Bronchial epithelial cell (primary cell): ENCODE measurements at regions not wholly inside any gene's neighbourhood (a gene's known extent, or its start where the extent isn't known, plus 50 kb on each side); places are given as distances from the start of the nearest gene placed in this dataset.

ENCODE experiments used
- DNase-seq: peaks from one replicate; pipeline ENCODE4 v3.0.0-alpha.2; 2010; ENCODE audit warnings: low read depth
- FAIRE-seq: peaks from 2 replicates; lab custom pipeline; 2011; peaks lifted over from hg19 to GRCh38; lab: Jason Lieb, UNC
- H3K27me3 ChIP-seq: 2 replicates; pipeline ENCODE4 v1.5.1; 2011; ENCODE audit warnings: low read length; ENCODE audit not compliant: control insufficient read depth, insufficient read depth
- H3K36me3 ChIP-seq: 2 replicates; pipeline ENCODE4 v1.5.1; 2011; ENCODE audit warnings: low read length; ENCODE audit not compliant: control insufficient read depth, insufficient read depth
- H3K4me3 ChIP-seq: 2 replicates; pipeline ENCODE4 v1.5.1; 2011; ENCODE audit warnings: mild to moderate bottlenecking, low read depth, low read length, control low read depth
- CTCF ChIP-seq: IDR thresholded peaks from 2 replicates; pipeline ENCODE4 v1.5.1; 2011; ENCODE audit warnings: mild to moderate bottlenecking, moderate library complexity, low read length, control low read depth, inconsistent platforms; ENCODE audit not compliant: insufficient read depth, severe bottlenecking

- DNase-seq (no peak), FAIRE-seq (no peak)
- TF ChIP-seq CTCF, result no peak
- H3K4me3 ChIP-seq, result no peak overlapping the region
- no peaks in the 10 kb centered on the region for H3K36me3 ChIP-seq
- H3K27me3 ChIP-seq, result no peaks in the 10 kb centered on the region
Measured at GRCh38 chr13:32828711-32829110, 187.5 kb upstream of the KL start.

GRCh38 chr13:32829269-32829668 is 187.0 kb upstream of the KL start:
- no peak for FAIRE-seq
- no peaks in the 10 kb centered on the region for H3K36me3 ChIP-seq
- DNase-seq, result no peak
- no peak for TF ChIP-seq CTCF
- H3K27me3 ChIP-seq, result no peaks in the 10 kb centered on the region
- H3K4me3 ChIP-seq, result no peak overlapping the region

DNA sequence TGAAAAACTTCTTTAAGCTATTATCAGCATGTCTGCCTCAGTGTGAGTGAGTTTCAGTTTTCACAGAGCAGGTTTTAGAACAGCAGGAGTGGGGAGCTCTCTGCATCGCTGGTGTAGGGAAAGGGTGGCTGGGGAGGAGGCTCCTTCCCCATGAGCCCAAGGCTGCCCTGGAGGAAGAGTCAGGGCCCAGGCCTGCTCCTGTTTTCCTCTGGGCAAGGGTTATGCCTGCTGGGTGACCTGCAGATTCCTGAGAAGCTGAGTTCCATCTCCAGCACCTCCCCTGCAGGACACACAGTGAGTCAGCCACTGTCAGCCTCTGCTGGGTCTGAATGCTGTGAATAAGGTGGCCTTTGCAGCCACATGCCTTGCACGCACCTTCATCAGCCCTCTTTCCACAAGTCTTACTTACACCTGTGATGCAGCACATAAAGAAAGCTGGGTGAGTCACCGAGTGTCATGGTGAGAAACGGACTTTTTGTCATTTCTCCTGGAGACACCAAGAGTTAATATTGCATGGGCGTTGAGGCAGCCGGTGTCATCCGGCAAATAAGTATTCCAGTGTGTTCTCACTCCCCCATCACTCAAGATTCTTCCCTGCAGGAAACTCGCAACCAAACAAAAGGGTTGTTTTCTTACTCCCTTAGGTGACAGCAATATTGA is 186.4 kb upstream of the KL start:
- peak; percentile 97 for DNase-seq
- Histone ChIP-seq H3K36me3 (no peaks in the 10 kb centered on the region), H3K27me3 (no peaks in the 10 kb centered on the region), H3K4me3 (no peak overlapping the region)
- peak; percentile 66 for FAIRE-seq
- TF ChIP-seq CTCF, result no peak

DNA sequence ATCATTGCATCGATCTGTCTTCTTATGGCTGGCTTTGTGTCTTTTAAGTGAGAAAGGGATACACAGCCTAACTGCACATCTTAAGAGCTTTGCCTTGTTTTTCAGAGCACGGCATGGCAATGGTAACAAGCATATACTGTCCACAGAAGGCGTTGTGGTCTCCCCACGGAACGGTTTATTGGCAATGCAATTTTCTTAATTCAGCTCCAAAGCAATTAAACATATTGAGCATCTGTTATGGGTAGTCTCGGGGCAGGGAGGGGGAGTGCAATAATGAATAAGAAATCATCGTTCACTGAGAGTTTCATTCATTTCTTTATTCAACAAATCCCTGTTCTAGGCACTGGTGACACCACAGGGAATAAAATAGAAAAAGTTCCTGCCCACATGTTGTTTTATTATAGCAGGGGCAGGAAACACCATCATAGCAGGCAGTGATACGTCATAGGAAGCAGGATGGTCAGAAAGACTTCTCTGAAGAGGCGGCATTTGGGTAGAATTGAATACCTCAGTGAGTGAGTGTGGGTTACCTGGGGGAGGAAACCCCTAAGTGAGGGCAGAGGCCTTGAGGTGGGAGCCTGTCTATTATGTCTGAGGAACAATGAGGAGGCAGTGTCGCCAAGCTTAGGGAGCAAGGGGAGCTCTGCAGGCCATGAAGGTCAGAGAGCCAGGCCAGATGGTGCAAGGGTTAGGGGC is 185.7 kb upstream of the KL start:
- H3K27me3 ChIP-seq, result no peaks in the 10 kb centered on the region
- H3K36me3 ChIP-seq, result no peaks in the 10 kb centered on the region
- TF ChIP-seq CTCF, result no peak
- H3K4me3 ChIP-seq, result no peak overlapping the region
- DNase-seq (no peak), FAIRE-seq (peak; percentile 75)

- DNase-seq (no peak), FAIRE-seq (no peak)
- TF ChIP-seq CTCF, result no peak
- H3K27me3 ChIP-seq, result no peaks in the 10 kb centered on the region
- H3K36me3 ChIP-seq, result no peaks in the 10 kb centered on the region
- H3K4me3 ChIP-seq, result no peak overlapping the region
Measured at GRCh38 chr13:32837307-32837972, 178.8 kb upstream of the KL start.
